ENCODE measurements at regions not wholly inside any gene's neighbourhood (a gene's known extent, or its start where the extent isn't known, plus 50 kb on each side); places are given as distances from the start of the nearest gene placed in this dataset.

GRCh38 chr5:67297376-67297775, 100.8 kb upstream of the CD180 start:
- H3K4me1 ChIP-seq (ENCODE audit: control insufficient read depth, insufficient read depth, low read length), result no peaks in the 10 kb centered on the region
- H3K27ac ChIP-seq (ENCODE audit: extremely low read depth, low read depth, low read length), result no peak overlapping the region
- H3K4me3 ChIP-seq (ENCODE audit: low read depth, low read length), result no peak overlapping the region
- TF ChIP-seq KLF10 (tag by site-specific recombination; IDR thresholded peaks at IDR 0.05), result no peak
- TF ChIP-seq ZNF776 (tag by site-specific recombination; IDR thresholded peaks at IDR 0.05; ENCODE audit: borderline replicate concordance), result peak; percentile 43; the same call in 1 of the 2 replicates
- peak; percentile 70; the same call in 1 of the 2 replicates for TF ChIP-seq ZNF544 (tag by site-specific recombination; IDR thresholded peaks at IDR 0.05)
- no peak for TF ChIP-seq ZNF549 (tag by site-specific recombination; IDR thresholded peaks at IDR 0.05)
- TF ChIP-seq ZNF423 (tag by site-specific recombination; IDR thresholded peaks at IDR 0.05), result no peak
- no peak for TF ChIP-seq GLIS2 (tag by site-specific recombination; IDR thresholded peaks at IDR 0.05)
- no peaks in the 10 kb centered on the region for H3K9me3 ChIP-seq (ENCODE audit: control insufficient read depth, insufficient read depth, low read depth, low read length)
- H3K36me3 ChIP-seq (ENCODE audit: control insufficient read depth in 2 of 2, insufficient read depth in 1 of 2, low read length in 2 of 2), result no peaks in the 10 kb centered on the region
- POLR2A ChIA-PET, result no interaction called here
- CTCF ChIA-PET, result interaction anchor here (0.7 kb wide), 1 partner anchor 17 kb away, joined by 3 read pairs; no protein-coding TSS in a partner anchor

GRCh38 chr5:67294266-67294938, 97.8 kb upstream of the CD180 start:
- no peaks in the 10 kb centered on the region for H3K36me3 ChIP-seq (ENCODE audit: control insufficient read depth in 2 of 2, insufficient read depth in 1 of 2, low read length in 2 of 2)
- TF ChIP-seq PATZ1 (tag by site-specific recombination; IDR thresholded peaks at IDR 0.05) (no peak), ZNF138 (tag by site-specific recombination; IDR thresholded peaks at IDR 0.05; ENCODE audit: borderline replicate concordance) (no peak), YY2 (tag by site-specific recombination; IDR thresholded peaks at IDR 0.05) (no peak), ZNF366 (tag by site-specific recombination; conservative IDR thresholded peaks at IDR 0.05) (no peak), EGR2 (tag by site-specific recombination; IDR thresholded peaks at IDR 0.05; ENCODE audit: low read depth) (no peak), ZNF221 (tag by site-specific recombination; IDR thresholded peaks at IDR 0.05; ENCODE audit: borderline replicate concordance) (no peak), ZNF214 (tag by site-specific recombination; IDR thresholded peaks at IDR 0.05; ENCODE audit: borderline replicate concordance) (no peak), GLIS2 (tag by site-specific recombination; IDR thresholded peaks at IDR 0.05) (no peak), REST (tag by site-specific recombination; IDR thresholded peaks at IDR 0.05) (no peak)
- H3K4me3 ChIP-seq (ENCODE audit: low read depth, low read length), result no peak overlapping the region
- ChIA-PET CTCF (interaction anchor here (0.7 kb wide), 2 partner anchors 54 to 886 kb away, joined by 3 to 4 read pairs; no protein-coding TSS in a partner anchor), POLR2A (no interaction called here)
- no peaks in the 10 kb centered on the region for H3K9me3 ChIP-seq (ENCODE audit: control insufficient read depth, insufficient read depth, low read depth, low read length)
- H3K27ac ChIP-seq (ENCODE audit: extremely low read depth, low read depth, low read length), result no peak overlapping the region
- H3K4me1 ChIP-seq (ENCODE audit: control insufficient read depth, insufficient read depth, low read length), result no peaks in the 10 kb centered on the region

- no peak for TF ChIP-seq ZNF549 (tag by site-specific recombination; IDR thresholded peaks at IDR 0.05)
- TF ChIP-seq ZNF140 (tag by site-specific recombination; IDR thresholded peaks at IDR 0.05), result no peak
- no peak for TF ChIP-seq FEZF1 (tag by site-specific recombination; IDR thresholded peaks at IDR 0.05)
- no peak for TF ChIP-seq ZNF274 (IDR thresholded peaks at IDR 0.05; ENCODE audit: low read length)
- TF ChIP-seq ZNF274 (tag by site-specific recombination; IDR thresholded peaks at IDR 0.05; ENCODE audit: borderline replicate concordance), result no peak
- TF ChIP-seq RBAK (tag by site-specific recombination; IDR thresholded peaks at IDR 0.05), result no peak
- no peak for TF ChIP-seq ZFP41 (tag by site-specific recombination; IDR thresholded peaks at IDR 0.05; ENCODE audit: borderline replicate concordance)
- peak; percentile 35; the same call in 1 of the 2 replicates for TF ChIP-seq ZIC2 (tag by site-specific recombination; IDR thresholded peaks at IDR 0.05)
- no peak for TF ChIP-seq TRIM28 (IDR thresholded peaks at IDR 0.05; ENCODE audit: borderline replicate concordance, low read length)
- CTCF ChIA-PET, result no interaction called here
- H3K4me1 ChIP-seq (ENCODE audit: control insufficient read depth, insufficient read depth, low read length), result no peaks in the 10 kb centered on the region; the same call in 1 of the 2 replicates
- POLR2A ChIA-PET, result no interaction called here
- H3K4me3 ChIP-seq (ENCODE audit: low read depth, low read length), result no peak overlapping the region
- H3K9me3 ChIP-seq (ENCODE audit: control insufficient read depth, insufficient read depth, low read depth, low read length), result no peaks in the 10 kb centered on the region
- no peak overlapping the region for H3K27ac ChIP-seq (ENCODE audit: extremely low read depth, low read depth, low read length)
- no peaks in the 10 kb centered on the region for H3K36me3 ChIP-seq (ENCODE audit: control insufficient read depth in 2 of 2, insufficient read depth in 1 of 2, low read length in 2 of 2)
Observed at GRCh38 chr5:67293226-67293625, 96.6 kb upstream of the CD180 start.

All from HEK293 (cell line).